ENCODE measurements at regions not wholly inside any gene's neighbourhood (a gene's known extent, or its start where the extent isn't known, plus 50 kb on each side); places are given as distances from the start of the nearest gene placed in this dataset.

DNA sequence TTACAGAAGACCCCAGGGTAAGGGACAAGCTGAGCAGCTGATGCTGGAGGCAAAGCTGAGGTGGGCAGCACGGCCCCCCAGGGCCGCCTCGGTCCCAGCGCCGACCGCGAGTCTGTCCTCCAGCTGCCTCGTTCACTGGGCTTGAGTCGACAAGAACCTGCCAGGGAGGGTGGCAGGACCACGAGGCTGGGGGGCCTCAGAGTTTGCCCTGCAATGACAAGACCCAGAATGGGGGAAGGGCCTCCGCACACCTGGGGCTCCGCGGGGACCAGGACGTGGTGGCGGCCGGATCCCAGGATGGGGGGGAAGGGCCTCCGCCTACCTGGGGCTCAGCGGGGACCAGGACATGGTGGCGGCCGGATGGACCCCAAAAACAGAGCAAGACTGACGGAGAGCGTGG, 53.9 kb upstream of the COL18A1 start:
- Mint-ChIP-seq H3K27ac (no peak overlapping the region), H3K36me3 (ENCODE audit: low read depth) (no peaks in the 10 kb centered on the region), H3K9me3 (no peaks in the 10 kb centered on the region), H3K4me1 (ENCODE audit: low read depth) (peaks cover 4% of the 10 kb centered on the region), H3K4me3 (no peak overlapping the region), H3K27me3 (ENCODE audit: low read depth) (peaks cover 10% of the 10 kb centered on the region)
- CTCF ChIA-PET = no interaction called here
- intact Hi-C loops (cut with micrococcal nuclease) = no loop called here
- DNase-seq = no peak

DNA sequence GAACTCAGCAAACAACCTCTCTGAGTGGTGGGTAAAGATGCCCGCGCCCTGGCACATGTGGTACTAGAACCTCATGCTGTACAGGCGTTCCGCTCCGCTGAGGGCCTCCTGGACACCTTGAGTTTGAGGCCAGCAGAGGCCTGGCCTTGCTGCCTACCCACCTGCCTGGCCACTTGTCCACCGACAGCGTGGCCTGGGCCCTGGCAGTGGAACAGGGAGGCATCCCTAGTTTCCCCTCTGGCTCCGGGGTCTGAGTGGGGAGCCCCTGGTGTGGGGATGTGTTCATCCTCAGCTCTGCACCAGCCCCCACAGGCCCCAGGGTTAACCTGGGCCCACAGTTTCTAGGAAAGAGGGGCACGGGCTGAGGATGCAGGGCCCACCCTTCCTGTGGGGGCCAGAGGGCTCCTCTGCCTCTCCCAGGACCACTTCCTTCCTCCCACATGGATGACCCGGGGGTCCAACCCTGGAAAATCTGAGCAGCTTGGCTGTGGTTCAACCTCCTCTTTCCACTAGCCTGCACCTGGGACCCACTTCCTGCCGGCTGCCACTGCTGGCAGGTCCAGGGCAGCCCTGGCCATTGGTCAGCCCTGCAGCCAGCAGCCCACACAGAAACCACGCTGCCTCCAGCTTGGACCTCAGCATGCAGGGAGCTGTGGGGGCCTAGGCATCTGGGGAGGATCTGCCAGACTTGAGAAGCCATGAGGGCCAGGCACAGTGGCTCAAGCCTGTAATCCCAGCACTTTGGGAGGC, 53.3 kb upstream of the COL18A1 start:
- intact Hi-C loops (cut with micrococcal nuclease) = no loop called here
- Mint-ChIP-seq H3K36me3 (ENCODE audit: low read depth) (no peaks in the 10 kb centered on the region), H3K9me3 (no peaks in the 10 kb centered on the region), H3K27ac (no peak overlapping the region), H3K4me1 (ENCODE audit: low read depth) (peaks cover 4% of the 10 kb centered on the region), H3K27me3 (ENCODE audit: low read depth) (peaks cover 10% of the 10 kb centered on the region), H3K4me3 (no peak overlapping the region)
- CTCF ChIA-PET = no interaction called here
- no peak for DNase-seq

DNA sequence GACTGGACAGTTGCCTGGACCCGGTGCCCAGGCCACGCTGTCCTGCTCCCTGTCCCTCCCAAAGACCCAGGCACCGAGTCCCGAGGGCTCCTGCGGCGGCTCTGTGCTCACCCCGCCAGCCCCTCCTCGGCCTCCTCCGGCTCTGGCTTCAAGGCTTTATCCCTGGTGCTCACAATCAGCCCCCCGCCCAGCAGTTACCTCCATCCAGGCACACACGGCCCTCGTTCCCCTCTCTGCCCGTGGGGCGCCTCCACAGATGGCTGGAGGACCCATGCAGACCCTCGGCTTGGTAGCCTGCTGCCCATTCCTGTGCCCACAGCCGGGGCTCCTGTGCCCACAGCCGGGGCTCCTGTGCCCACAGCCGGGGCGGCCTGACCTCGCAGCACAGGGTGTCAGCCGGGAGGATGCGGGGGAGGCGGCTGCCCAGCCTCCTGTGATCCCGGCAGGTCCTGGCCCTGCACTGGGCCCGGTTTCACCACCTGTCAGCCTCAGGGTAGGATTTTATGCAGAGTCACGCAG, 52.3 kb upstream of the COL18A1 start:
- no peak for DNase-seq
- H3K27me3 Mint-ChIP-seq (ENCODE audit: low read depth) = peaks cover 10% of the 10 kb centered on the region
- H3K4me1 Mint-ChIP-seq (ENCODE audit: low read depth) = peaks cover 4% of the 10 kb centered on the region
- intact Hi-C loops (cut with micrococcal nuclease) = no loop called here
- no peaks in the 10 kb centered on the region for H3K36me3 Mint-ChIP-seq (ENCODE audit: low read depth)
- H3K9me3 Mint-ChIP-seq = no peaks in the 10 kb centered on the region
- CTCF ChIA-PET = no interaction called here
- H3K27ac Mint-ChIP-seq = no peak overlapping the region
- no peak overlapping the region for H3K4me3 Mint-ChIP-seq

DNA sequence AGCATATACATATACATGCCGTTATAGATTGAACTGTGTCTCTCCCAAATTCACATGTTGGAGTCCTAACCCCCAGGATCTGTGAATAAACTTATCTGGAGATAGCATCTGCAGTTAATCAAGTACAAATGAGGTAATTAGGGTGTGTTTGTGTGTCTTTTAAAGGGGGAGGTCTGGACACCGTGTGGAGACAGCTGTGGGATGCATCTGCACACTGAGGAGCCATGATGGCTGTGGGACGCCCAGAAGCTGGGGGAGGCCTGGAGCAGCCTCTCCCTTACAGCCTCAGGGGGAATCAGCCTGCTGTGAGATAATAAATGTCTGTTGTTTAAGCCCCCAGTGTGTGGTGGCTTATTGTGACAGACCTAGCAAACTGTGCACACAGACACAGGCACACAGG, 51.8 kb upstream of the COL18A1 start:
- CTCF ChIA-PET = no interaction called here
- no peak overlapping the region for H3K4me3 Mint-ChIP-seq
- H3K9me3 Mint-ChIP-seq = no peaks in the 10 kb centered on the region
- intact Hi-C loops (cut with micrococcal nuclease) = no loop called here
- no peak overlapping the region for H3K27ac Mint-ChIP-seq
- peaks cover 4% of the 10 kb centered on the region for H3K4me1 Mint-ChIP-seq (ENCODE audit: low read depth)
- peaks cover 10% of the 10 kb centered on the region for H3K27me3 Mint-ChIP-seq (ENCODE audit: low read depth)
- no peak for DNase-seq
- no peaks in the 10 kb centered on the region for H3K36me3 Mint-ChIP-seq (ENCODE audit: low read depth)

DNA sequence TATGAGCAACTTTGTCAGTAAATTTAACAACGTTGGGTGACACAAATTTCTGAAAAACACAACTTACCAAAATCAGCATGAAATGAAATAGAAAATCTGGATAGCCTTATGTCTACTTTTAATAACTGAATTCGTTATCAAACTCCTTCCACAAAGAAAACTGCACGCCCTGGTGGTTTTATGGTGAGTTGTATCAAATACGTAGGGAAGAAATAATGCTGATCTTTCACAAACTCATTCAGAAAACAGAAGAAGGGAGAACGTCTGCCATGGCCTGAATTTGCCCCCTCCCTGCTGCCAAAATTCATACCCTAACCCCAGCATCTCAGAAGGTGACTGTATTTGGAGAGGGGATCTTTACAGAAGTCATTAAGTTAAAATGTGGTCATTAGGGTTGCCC, 50.0 kb upstream of the COL18A1 start:
- Mint-ChIP-seq H3K9me3 (no peaks in the 10 kb centered on the region), H3K4me3 (no peak overlapping the region), H3K4me1 (ENCODE audit: low read depth) (peaks cover 4% of the 10 kb centered on the region), H3K27me3 (ENCODE audit: low read depth) (peaks cover 10% of the 10 kb centered on the region), H3K27ac (no peak overlapping the region), H3K36me3 (ENCODE audit: low read depth) (no peaks in the 10 kb centered on the region)
- CTCF ChIA-PET = no interaction called here
- intact Hi-C loops (cut with micrococcal nuclease) = loop anchor here (5.0 kb wide), 2 partner anchors 63 to 82 kb away; no protein-coding TSS in a partner anchor
- DNase-seq = no peak

Measured in activated naive CD4-positive, alpha-beta T cell treated with anti-CD3 and anti-CD28 coated beads for 36 hours (primary cell).